ENCODE measurements at regions not wholly inside any gene's neighbourhood (a gene's known extent, or its start where the extent isn't known, plus 50 kb on each side); places are given as distances from the start of the nearest gene placed in this dataset.
A peak's percentile ranks its signal among the peaks of the same experiment; 100 is the strongest.

DNA sequence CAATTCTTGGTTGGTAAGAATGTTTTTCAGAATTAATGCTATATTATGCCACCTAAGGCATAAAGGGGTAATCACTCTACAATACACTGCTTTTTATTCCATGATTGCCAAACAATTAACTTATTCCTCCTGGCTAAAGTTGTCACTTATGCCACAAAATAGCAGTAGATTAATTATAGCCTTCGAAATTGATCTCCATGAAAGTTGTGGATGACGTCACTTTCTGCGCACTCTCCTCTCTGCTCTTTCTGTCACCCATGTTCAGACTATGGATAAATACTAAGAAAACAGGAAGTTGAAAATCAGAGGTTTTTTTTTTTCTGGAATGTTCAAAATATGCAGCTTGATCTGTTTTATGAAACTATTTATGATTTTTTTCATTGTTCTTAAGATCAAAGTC is 790.1 kb upstream of the CNTN5 start:
- H3K27me3 ChIP-seq (ENCODE audit: low read length) = no peaks in the 10 kb centered on the region
- ChIA-PET CTCF (no interaction called here), POLR2A (ENCODE audit: unreplicated experiment) (no interaction called here)
- H3K9ac ChIP-seq (ENCODE audit: low read length) = no peak overlapping the region
- H3K79me2 ChIP-seq (ENCODE audit: low read length) = no peaks in the 10 kb centered on the region
- H3K4me3 ChIP-seq (ENCODE audit: low read length) = no peak overlapping the region
- no peaks in the 10 kb centered on the region for H3F3A ChIP-seq (ENCODE audit: low read length, unreplicated experiment)
- no peak for DNase-seq
- no peak for TF ChIP-seq EZH2 (IDR thresholded peaks at IDR 0.05; ENCODE audit: low read length, unreplicated experiment)
- TF ChIP-seq EZH2phosphoT487 (IDR thresholded peaks at IDR 0.05; ENCODE audit: borderline replicate concordance, low read length) = no peak
- TF ChIP-seq, protein P1, sequence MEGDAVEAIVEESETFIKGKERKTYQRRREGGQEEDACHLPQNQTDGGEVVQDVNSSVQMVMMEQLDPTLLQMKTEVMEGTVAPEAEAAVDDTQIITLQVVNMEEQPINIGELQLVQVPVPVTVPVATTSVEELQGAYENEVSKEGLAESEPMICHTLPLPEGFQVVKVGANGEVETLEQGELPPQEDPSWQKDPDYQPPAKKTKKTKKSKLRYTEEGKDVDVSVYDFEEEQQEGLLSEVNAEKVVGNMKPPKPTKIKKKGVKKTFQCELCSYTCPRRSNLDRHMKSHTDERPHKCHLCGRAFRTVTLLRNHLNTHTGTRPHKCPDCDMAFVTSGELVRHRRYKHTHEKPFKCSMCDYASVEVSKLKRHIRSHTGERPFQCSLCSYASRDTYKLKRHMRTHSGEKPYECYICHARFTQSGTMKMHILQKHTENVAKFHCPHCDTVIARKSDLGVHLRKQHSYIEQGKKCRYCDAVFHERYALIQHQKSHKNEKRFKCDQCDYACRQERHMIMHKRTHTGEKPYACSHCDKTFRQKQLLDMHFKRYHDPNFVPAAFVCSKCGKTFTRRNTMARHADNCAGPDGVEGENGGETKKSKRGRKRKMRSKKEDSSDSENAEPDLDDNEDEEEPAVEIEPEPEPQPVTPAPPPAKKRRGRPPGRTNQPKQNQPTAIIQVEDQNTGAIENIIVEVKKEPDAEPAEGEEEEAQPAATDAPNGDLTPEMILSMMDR (conservative IDR thresholded peaks at IDR 0.05; ENCODE audit: low read depth, low read length) = no peak
- H3K9me3 ChIP-seq (ENCODE audit: low read length) = 0 out of 2 replicates have a peak, but pooled peaks cover 4% of the 10 kb centered on the region
- no peak overlapping the region for H3K4me2 ChIP-seq (ENCODE audit: low read length)
- H3K27ac ChIP-seq (ENCODE audit: low read length) = no peak overlapping the region
- H2AFZ ChIP-seq (ENCODE audit: low read length) = no peak overlapping the region
- no peaks in the 10 kb centered on the region for H3K4me1 ChIP-seq (ENCODE audit: insufficient read depth, low read length)
- H4K20me1 ChIP-seq (ENCODE audit: low read length) = no peaks in the 10 kb centered on the region
- intact Hi-C loops (cut with micrococcal nuclease) = no loop called here
- no TSS peak for BruUV-seq (replicated peaks)
- H3K9me2 ChIP-seq (replicated peaks; ENCODE audit: low read length) = no peaks in the 10 kb centered on the region
- no peak for ATAC-seq
- no peaks in the 10 kb centered on the region for H3K36me3 ChIP-seq (ENCODE audit: low read depth, low read length)

DNA sequence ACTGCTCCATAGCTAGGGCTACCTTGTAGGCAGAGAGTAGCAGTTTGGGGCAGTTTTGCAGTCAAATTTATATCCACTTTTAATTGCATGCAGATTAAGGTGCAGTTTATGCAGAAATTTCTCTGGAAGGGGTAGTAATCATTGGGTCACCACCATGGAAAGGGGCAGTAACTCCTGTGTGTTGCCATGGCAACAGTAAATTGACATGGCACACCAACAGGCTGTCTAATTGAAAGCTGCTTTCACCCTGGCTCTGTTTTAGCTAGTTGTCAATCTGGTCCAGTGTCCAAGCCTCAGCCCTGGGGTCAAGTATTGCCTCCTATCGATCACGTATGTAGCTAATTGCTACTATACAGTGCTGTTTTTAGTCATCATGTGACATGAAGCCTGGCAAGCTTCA is 786.1 kb upstream of the CNTN5 start:
- Histone ChIP-seq H3K4me3 (ENCODE audit: low read length) (no peak overlapping the region), H4K20me1 (ENCODE audit: low read length) (no peaks in the 10 kb centered on the region), H3K9me2 (replicated peaks; ENCODE audit: low read length) (no peaks in the 10 kb centered on the region), H2AFZ (ENCODE audit: low read length) (no peak overlapping the region), H3K4me1 (ENCODE audit: insufficient read depth, low read length) (no peaks in the 10 kb centered on the region), H3K4me2 (ENCODE audit: low read length) (no peak overlapping the region), H3K79me2 (ENCODE audit: low read length) (no peaks in the 10 kb centered on the region), H3K36me3 (ENCODE audit: low read depth, low read length) (no peaks in the 10 kb centered on the region), H3K27ac (ENCODE audit: low read length) (no peak overlapping the region), H3F3A (ENCODE audit: low read length, unreplicated experiment) (no peaks in the 10 kb centered on the region), H3K27me3 (ENCODE audit: low read length) (no peaks in the 10 kb centered on the region), H3K9me3 (ENCODE audit: low read length) (0 out of 2 replicates have a peak, but pooled peaks cover 4% of the 10 kb centered on the region), H3K9ac (ENCODE audit: low read length) (no peak overlapping the region)
- intact Hi-C loops (cut with micrococcal nuclease) = no loop called here
- ChIA-PET CTCF (no interaction called here), POLR2A (ENCODE audit: unreplicated experiment) (no interaction called here)
- DNase-seq (no peak), ATAC-seq (no peak)
- TF ChIP-seq EZH2 (IDR thresholded peaks at IDR 0.05; ENCODE audit: low read length, unreplicated experiment) = no peak
- no peak for TF ChIP-seq EZH2phosphoT487 (IDR thresholded peaks at IDR 0.05; ENCODE audit: borderline replicate concordance, low read length)
- TF ChIP-seq, protein P1 (conservative IDR thresholded peaks at IDR 0.05; ENCODE audit: low read depth, low read length) = no peak
- BruUV-seq (replicated peaks) = no TSS peak

DNA sequence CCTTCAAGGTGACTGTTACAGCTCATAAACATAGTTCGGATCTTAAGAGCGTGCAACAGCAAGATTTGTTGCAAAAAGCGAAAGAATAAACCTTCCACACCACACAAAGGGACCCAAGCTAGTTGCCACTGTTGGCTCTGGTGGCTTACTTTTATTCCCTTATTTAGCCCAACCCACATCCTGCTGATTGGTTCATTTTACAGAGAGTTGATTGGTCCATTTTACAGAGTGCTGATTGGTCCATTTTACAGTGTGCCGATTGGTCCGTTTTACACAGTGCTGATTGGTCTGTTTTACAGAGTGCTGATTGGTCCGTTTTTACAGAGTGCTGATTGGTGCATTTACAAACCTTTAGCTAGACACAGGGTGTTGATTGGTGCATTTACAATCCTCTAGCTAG is 776.9 kb upstream of the CNTN5 start:
- no TSS peak for BruUV-seq (replicated peaks)
- CTCF ChIA-PET = no interaction called here
- no peaks in the 10 kb centered on the region for H3K27me3 ChIP-seq (ENCODE audit: low read length)
- intact Hi-C loops (cut with micrococcal nuclease) = no loop called here
- no peaks in the 10 kb centered on the region for H3K9me2 ChIP-seq (replicated peaks; ENCODE audit: low read length)
- no peaks in the 10 kb centered on the region for H4K20me1 ChIP-seq (ENCODE audit: low read length)
- no peaks in the 10 kb centered on the region for H3K36me3 ChIP-seq (ENCODE audit: low read depth, low read length)
- H3K4me1 ChIP-seq (ENCODE audit: insufficient read depth, low read length) = no peaks in the 10 kb centered on the region
- H3K4me2 ChIP-seq (ENCODE audit: low read length) = no peak overlapping the region
- H3F3A ChIP-seq (ENCODE audit: low read length, unreplicated experiment) = no peaks in the 10 kb centered on the region
- H3K79me2 ChIP-seq (ENCODE audit: low read length) = no peaks in the 10 kb centered on the region
- no peak for TF ChIP-seq EZH2 (IDR thresholded peaks at IDR 0.05; ENCODE audit: low read length, unreplicated experiment)
- no peak for TF ChIP-seq EZH2phosphoT487 (IDR thresholded peaks at IDR 0.05; ENCODE audit: borderline replicate concordance, low read length)
- TF ChIP-seq, protein P1 (conservative IDR thresholded peaks at IDR 0.05; ENCODE audit: low read depth, low read length) = no peak
- H3K9ac ChIP-seq (ENCODE audit: low read length) = no peak overlapping the region
- no peak overlapping the region for H3K4me3 ChIP-seq (ENCODE audit: low read length)
- no peaks in the 10 kb centered on the region; the same call in none of the 2 replicates for H3K9me3 ChIP-seq (ENCODE audit: low read length)
- no peak for ATAC-seq
- H3K27ac ChIP-seq (ENCODE audit: low read length) = no peak overlapping the region
- POLR2A ChIA-PET (ENCODE audit: unreplicated experiment) = no interaction called here
- DNase-seq = peak; percentile 6
- peak overlapping the region; percentile 46; the same call in 1 of the 2 replicates for H2AFZ ChIP-seq (ENCODE audit: low read length)
